ENCODE measurements at regions not wholly inside any gene's neighbourhood (a gene's known extent, or its start where the extent isn't known, plus 50 kb on each side); places are given as distances from the start of the nearest gene placed in this dataset.
"Not testable (repeated sequence)": the region's sequence is repeated elsewhere in the genome, so short reads cannot be mapped to it uniquely, and the experiment has no call there.

- no peak for DNase-seq (ENCODE audit: low read depth)
Measured at GRCh38 chr11:109677876-109678275, 255.9 kb downstream of the C11orf87 start.

GRCh38 chr11:109680127-109680526 lies 258.1 kb downstream of the C11orf87 start:
- no peak for DNase-seq (ENCODE audit: low read depth)

GRCh38 chr11:109682788-109683187 lies 260.8 kb downstream of the C11orf87 start:
- DNase-seq (ENCODE audit: low read depth) = not testable (repeated sequence)

GRCh38 chr11:109695696-109696095 lies 273.7 kb downstream of the C11orf87 start:
- DNase-seq (ENCODE audit: low read depth) = no peak

- DNase-seq (ENCODE audit: low read depth) = no peak
Measured at GRCh38 chr11:109696191-109696897, 274.4 kb downstream of the C11orf87 start.

- no peak for DNase-seq (ENCODE audit: low read depth)
Measured at GRCh38 chr11:109697140-109697843, 275.3 kb downstream of the C11orf87 start.

- no peak for DNase-seq (ENCODE audit: low read depth)
Measured at GRCh38 chr11:109698237-109698636, 276.2 kb downstream of the C11orf87 start.

- DNase-seq (ENCODE audit: low read depth) = no peak
Measured at GRCh38 chr11:109704432-109704831, 282.4 kb downstream of the C11orf87 start.

GRCh38 chr11:109706945-109707344 lies 285.0 kb downstream of the C11orf87 start:
- no peak for DNase-seq (ENCODE audit: low read depth)

GRCh38 chr11:109707411-109707810 lies 285.4 kb downstream of the C11orf87 start:
- DNase-seq (ENCODE audit: low read depth) = no peak

- DNase-seq (ENCODE audit: low read depth) = no peak
Measured at GRCh38 chr11:109708184-109708583, 286.2 kb downstream of the C11orf87 start.

GRCh38 chr11:109714444-109714843 lies 292.5 kb downstream of the C11orf87 start:
- not testable (repeated sequence) for DNase-seq (ENCODE audit: low read depth)

GRCh38 chr11:109715424-109715823 lies 293.4 kb downstream of the C11orf87 start:
- not testable (repeated sequence) for DNase-seq (ENCODE audit: low read depth)

- no peak for DNase-seq (ENCODE audit: low read depth)
Measured at GRCh38 chr11:109726061-109726460, 304.1 kb downstream of the C11orf87 start.

GRCh38 chr11:109728056-109728455 lies 306.1 kb downstream of the C11orf87 start:
- DNase-seq (ENCODE audit: low read depth) = no peak

GRCh38 chr11:109729761-109730160 lies 307.8 kb downstream of the C11orf87 start:
- DNase-seq (ENCODE audit: low read depth) = no peak

- no peak for DNase-seq (ENCODE audit: low read depth)
Measured at GRCh38 chr11:109730669-109731068, 308.7 kb downstream of the C11orf87 start.

- DNase-seq (ENCODE audit: low read depth) = no peak
Measured at GRCh38 chr11:109731451-109731850, 309.5 kb downstream of the C11orf87 start.

- no peak for DNase-seq (ENCODE audit: low read depth)
Measured at GRCh38 chr11:109733245-109733644, 311.3 kb downstream of the C11orf87 start.

GRCh38 chr11:109734566-109734965 lies 312.6 kb downstream of the C11orf87 start:
- DNase-seq (ENCODE audit: low read depth) = peak; percentile 41

GRCh38 chr11:109735128-109735527 lies 313.1 kb downstream of the C11orf87 start:
- no peak for DNase-seq (ENCODE audit: low read depth)

- no peak for DNase-seq (ENCODE audit: low read depth)
Measured at GRCh38 chr11:109739379-109739778, 317.4 kb downstream of the C11orf87 start.

GRCh38 chr11:109745996-109746625 lies 324.1 kb downstream of the C11orf87 start:
- no peak for DNase-seq (ENCODE audit: low read depth)
